Thyroid gland (tissue), 4 donors: ENCODE measurements at regions not wholly inside any gene's neighbourhood (a gene's known extent, or its start where the extent isn't known, plus 50 kb on each side); places are given as distances from the start of the nearest gene placed in this dataset.

Source experiments
- CTCF ChIP-seq, 6 experiments: fragments of 200-600 bp in 3 of 6; fragments of 450-650 bp in 3 of 6; sonication (generic) in 3 of 6; IDR thresholded peaks; one replicate each; pipeline ENCODE4 v1.5.1; 2016 to 2019; ENCODE audit warnings: antibody characterized with exemption in 6 of 6, mild to moderate bottlenecking in 2 of 6, inconsistent platforms in 1 of 6, moderate library complexity in 1 of 6
- POLR2A ChIP-seq, 2 donors: fragments of 450-650 bp; IDR thresholded peaks; one replicate each; pipeline ENCODE4 v1.6.1; 2017; ENCODE audit warnings: antibody characterized with exemption in 2 of 2, mild to moderate bottlenecking in 2 of 2, moderate library complexity in 1 of 2

DNA sequence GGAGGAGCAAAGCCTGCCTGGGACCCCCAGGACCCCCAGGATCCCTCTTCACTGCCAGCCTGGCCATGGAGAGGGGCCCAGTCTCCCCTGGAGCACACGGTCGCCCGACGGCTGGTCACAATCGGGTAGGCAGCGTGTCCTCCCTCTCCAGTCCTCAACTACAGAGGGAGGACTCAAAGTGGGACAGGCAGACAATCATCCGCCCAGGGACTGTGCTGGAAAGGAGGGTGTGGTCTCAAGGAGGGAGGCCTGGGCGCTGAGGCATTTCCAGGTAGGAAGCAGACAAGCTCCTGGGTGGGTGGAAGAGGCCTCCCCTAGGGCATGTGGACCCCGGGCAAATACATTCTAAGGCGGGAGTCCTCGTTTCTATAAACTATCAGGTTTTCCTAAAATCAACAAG is 93.2 kb upstream of the ADAMTS2 start:
- TF ChIP-seq POLR2A (IDR thresholded peaks at IDR 0.05) (no peak), CTCF (IDR thresholded peaks at IDR 0.05) (no peak)
